ENCODE measurements at regions not wholly inside any gene's neighbourhood (a gene's known extent, or its start where the extent isn't known, plus 50 kb on each side); places are given as distances from the start of the nearest gene placed in this dataset.

GRCh38 chr17:49914664-49915063 is 54.3 kb upstream of the DLX4 start:
- SMC1A ChIA-PET (ENCODE audit: uncharacterized antibody, unreplicated experiment), result no interaction called here
- no peak for FAIRE-seq

More at GRCh38 chr17:49914664-49915063, 54.3 kb upstream of the DLX4 start:
- ChIA-PET CTCF (interaction anchor here (2.2 kb wide), 1 partner anchor 82 kb away, joined by 9 read pairs; no protein-coding TSS in a partner anchor), RAD21 (ENCODE audit: unreplicated experiment) (no interaction called here), POLR2A (interaction anchor here (0.6 kb wide), 1 partner anchor 8 kb away, joined by 3 read pairs; no protein-coding TSS in a partner anchor)
- H3K4me2 ChIP-seq (ENCODE audit: control insufficient read depth, insufficient read depth), result no peak overlapping the region
- in situ Hi-C loops (cut with MboI), result no loop called here
- TF ChIP-seq IRF5 (IDR thresholded peaks at IDR 0.05; ENCODE audit: borderline replicate concordance) (no peak), GABPA (IDR thresholded peaks at IDR 0.05; ENCODE audit: low read depth) (no peak), HSF1 (IDR thresholded peaks at IDR 0.05; ENCODE audit: low read depth, low read length) (no peak), PAX8 (IDR thresholded peaks at IDR 0.05) (no peak), NFXL1 (IDR thresholded peaks at IDR 0.05; ENCODE audit: borderline replicate concordance) (no peak), DPF2 (IDR thresholded peaks at IDR 0.05) (no peak), PKNOX1 (IDR thresholded peaks at IDR 0.05) (no peak), TAF1 (IDR thresholded peaks at IDR 0.05; ENCODE audit: borderline replicate concordance, low read depth, low read length) (no peak), NR2F1 (conservative IDR thresholded peaks at IDR 0.05) (no peak), IRF3 (IDR thresholded peaks at IDR 0.05) (no peak), BMI1 (IDR thresholded peaks at IDR 0.05; ENCODE audit: borderline replicate concordance) (no peak), FOXM1 (IDR thresholded peaks at IDR 0.05; ENCODE audit: low read depth, low read length) (no peak), NR2C1 (IDR thresholded peaks at IDR 0.05) (no peak), CTCF (IDR thresholded peaks at IDR 0.05 in 2 of 3, conservative IDR thresholded peaks at IDR 0.05 in 1 of 3; ENCODE audit: control insufficient read depth in 2 of 3, extremely low read depth in 1 of 3, insufficient read depth in 1 of 3, low read depth in 3 of 3, low read length in 3 of 3) (no peak), SPI1 (IDR thresholded peaks at IDR 0.05; ENCODE audit: borderline replicate concordance, insufficient read depth, low read depth, low read length) (no peak), MEF2A (IDR thresholded peaks at IDR 0.05; ENCODE audit: insufficient read depth, low read depth, low read length) (no peak)
- H4K20me1 ChIP-seq (ENCODE audit: control insufficient read depth, insufficient read depth), result no peaks in the 10 kb centered on the region
- no peak overlapping the region for H3K27ac ChIP-seq (ENCODE audit: control insufficient read depth, insufficient read depth)
- no peak for ATAC-seq
- H2AFZ ChIP-seq (ENCODE audit: control insufficient read depth, low read depth, low read length), result no peak overlapping the region
- no TSS peak for BruUV-seq (replicated peaks)
- peaks cover 10 to 22% of the 10 kb centered on the region in 2 experiments for H3K27me3 ChIP-seq (replicated peaks in 1 of 2; ENCODE audit: control insufficient read depth in 2 of 2, insufficient read depth in 2 of 2, low read length in 1 of 2)
- no peaks in the 10 kb centered on the region for H3K36me3 ChIP-seq (ENCODE audit: control insufficient read depth in 2 of 2, insufficient read depth in 2 of 2, low read length in 1 of 2)
- intact Hi-C loops (cut with micrococcal nuclease; ENCODE audit: unreplicated experiment), result no loop called here
- 71% methylated on average over 4 of the region's 4 CpGs for WGBS (ENCODE audit: insufficient coverage, insufficient replicate concordance, low lambda C conversion rate, missing lambda C conversion rate)
- DNase-seq (ENCODE audit: low read depth, low spot score), result no peak
- no peak overlapping the region for H3K4me3 ChIP-seq
- H3K79me2 ChIP-seq (ENCODE audit: control insufficient read depth, insufficient read depth, low read length), result no peaks in the 10 kb centered on the region
- H3K9me3 ChIP-seq (replicated peaks; ENCODE audit: control insufficient read depth, insufficient read depth, low read length), result no peaks in the 10 kb centered on the region
- no peaks in the 10 kb centered on the region for H3K4me1 ChIP-seq (ENCODE audit: control insufficient read depth, insufficient read depth, low read length)
- H3K9ac ChIP-seq (ENCODE audit: control insufficient read depth, insufficient read depth, low read length), result no peak overlapping the region
